ENCODE measurements at regions not wholly inside any gene's neighbourhood (a gene's known extent, or its start where the extent isn't known, plus 50 kb on each side); places are given as distances from the start of the nearest gene placed in this dataset.

- no peak for TF ChIP-seq EZH2 (IDR thresholded peaks at IDR 0.05; ENCODE audit: insufficient read depth, poor library complexity, severe bottlenecking)
- no peak for TF ChIP-seq EZH2phosphoT487 (IDR thresholded peaks at IDR 0.05; ENCODE audit: insufficient read depth, low read depth)
Observed at GRCh38 chr5:35477321-35477720, 140.3 kb upstream of the SPEF2 start.
